Loucy (cell line): ENCODE measurements at regions not wholly inside any gene's neighbourhood (a gene's known extent, or its start where the extent isn't known, plus 50 kb on each side); places are given as distances from the start of the nearest gene placed in this dataset.

Experiments
- H2AFZ ChIP-seq: fragments of 200-600 bp; sonication (generic); 2 replicates; pipeline ENCODE4 v1.6.0; 2016; ENCODE audit warnings: antibody characterized with exemption, mild to moderate bottlenecking, low read length, moderate library complexity
- H3F3A ChIP-seq: fragments of 200-600 bp; 2 replicates; pipeline ENCODE4 v1.6.0; 2016; ENCODE audit warnings: antibody characterized with exemption, low read depth, mild to moderate bottlenecking
- H3K27me3 ChIP-seq: fragments of 200-600 bp; sonication (generic); 2 replicates; pipeline ENCODE4 v1.6.1; 2014; ENCODE audit warnings: low read length, mild to moderate bottlenecking; ENCODE audit not compliant: insufficient read depth, poor library complexity, severe bottlenecking
- H3K36me3 ChIP-seq: fragments of 200-600 bp; sonication (generic); 2 replicates; pipeline ENCODE4 v1.6.1; 2016; ENCODE audit warnings: low read length; ENCODE audit not compliant: insufficient read depth
- H3K4me1 ChIP-seq: fragments of 200-600 bp; sonication (generic); 2 replicates; pipeline ENCODE4 v1.5.1; 2014; ENCODE audit warnings: low read length, mild to moderate bottlenecking; ENCODE audit not compliant: insufficient read depth, poor library complexity, severe bottlenecking
- H3K4me2 ChIP-seq: fragments of 200-600 bp; sonication (generic); 2 replicates; pipeline ENCODE4 v1.6.0; 2014; ENCODE audit warnings: antibody characterized with exemption, low read length, low read depth, mild to moderate bottlenecking; ENCODE audit not compliant: poor library complexity, severe bottlenecking
- H3K4me3 ChIP-seq: fragments of 200-600 bp; sonication (generic); 2 replicates; pipeline ENCODE4 v1.5.1; 2014; ENCODE audit warnings: low read length, mild to moderate bottlenecking, mixed read lengths; ENCODE audit not compliant: poor library complexity, severe bottlenecking
- H3K79me2 ChIP-seq: fragments of 200-600 bp; sonication (generic); 2 replicates; pipeline ENCODE4 v1.6.1; 2014; ENCODE audit warnings: low read length; ENCODE audit not compliant: insufficient read depth
- H3K9ac ChIP-seq: fragments of 200-600 bp; sonication (generic); 2 replicates; pipeline ENCODE4 v1.6.0; 2014; ENCODE audit warnings: mild to moderate bottlenecking, low read depth, low read length, moderate library complexity; ENCODE audit not compliant: poor library complexity, severe bottlenecking
- H3K9me2 ChIP-seq: fragments of 200-600 bp; sonication (generic); replicated peaks from 2 replicates; pipeline ENCODE4 v1.6.1; 2016; ENCODE audit warnings: low read depth, low read length, mixed read lengths
- H3K9me3 ChIP-seq: fragments of 200-600 bp; sonication (generic); 2 replicates; pipeline ENCODE4 v1.6.1; 2014; ENCODE audit warnings: mild to moderate bottlenecking, antibody characterized with exemption, low read length, low read depth; ENCODE audit not compliant: insufficient read depth
- H4K20me1 ChIP-seq: fragments of 200-600 bp; sonication (generic); 2 replicates; pipeline ENCODE4 v1.6.0; 2014; ENCODE audit warnings: antibody characterized with exemption, low read length, mild to moderate bottlenecking; ENCODE audit not compliant: insufficient read depth, poor library complexity, severe bottlenecking
- EZH2phosphoT487 ChIP-seq: fragments of 200-600 bp; IDR thresholded peaks from 2 replicates; pipeline ENCODE4 v1.6.1; 2018; ENCODE audit warnings: antibody characterized with exemption, mild to moderate bottlenecking, moderate library complexity, borderline replicate concordance
- TF ChIP-seq, protein P1 (sequence below): fragments of 200-600 bp; sonication (generic); conservative IDR thresholded peaks from 2 replicates; pipeline ENCODE4 v1.5.1; 2014; ENCODE audit warnings: mild to moderate bottlenecking, antibody characterized with exemption, low read length

DNA sequence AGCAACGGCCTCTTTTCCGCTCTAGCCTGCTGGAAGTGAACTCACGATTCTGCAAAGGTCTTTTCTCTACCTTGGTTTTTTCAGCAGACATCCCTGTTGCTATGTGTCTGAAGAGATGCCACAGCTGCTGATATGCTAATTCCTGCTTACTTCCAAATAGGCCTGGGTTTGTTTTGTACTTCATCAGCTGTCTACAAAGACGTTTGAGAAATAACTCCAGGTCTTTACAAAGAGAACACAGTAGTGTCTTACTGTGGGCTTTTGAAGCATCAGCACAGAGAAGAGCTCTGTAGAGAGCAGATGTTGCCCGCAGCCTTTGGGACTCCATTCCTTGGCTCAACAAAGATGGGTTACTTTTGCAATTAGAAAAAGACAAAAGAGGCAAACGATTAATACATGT, 1366.5 kb downstream of the AACS start:
- Histone ChIP-seq H3K79me2 (no peaks in the 10 kb centered on the region), H3K4me3 (no peak overlapping the region), H3K9me3 (0 out of 2 replicates have a peak, but pooled peaks cover 3% of the 10 kb centered on the region), H3K9ac (no peak overlapping the region), H4K20me1 (no peaks in the 10 kb centered on the region), H3F3A (no peaks in the 10 kb centered on the region), H3K4me2 (no peak overlapping the region), H3K27me3 (no peaks in the 10 kb centered on the region), H3K4me1 (no peaks in the 10 kb centered on the region), H3K9me2 (no peaks in the 10 kb centered on the region), H2AFZ (no peak overlapping the region), H3K36me3 (no peaks in the 10 kb centered on the region)
- no peak for TF ChIP-seq EZH2phosphoT487
- TF ChIP-seq, protein P1, sequence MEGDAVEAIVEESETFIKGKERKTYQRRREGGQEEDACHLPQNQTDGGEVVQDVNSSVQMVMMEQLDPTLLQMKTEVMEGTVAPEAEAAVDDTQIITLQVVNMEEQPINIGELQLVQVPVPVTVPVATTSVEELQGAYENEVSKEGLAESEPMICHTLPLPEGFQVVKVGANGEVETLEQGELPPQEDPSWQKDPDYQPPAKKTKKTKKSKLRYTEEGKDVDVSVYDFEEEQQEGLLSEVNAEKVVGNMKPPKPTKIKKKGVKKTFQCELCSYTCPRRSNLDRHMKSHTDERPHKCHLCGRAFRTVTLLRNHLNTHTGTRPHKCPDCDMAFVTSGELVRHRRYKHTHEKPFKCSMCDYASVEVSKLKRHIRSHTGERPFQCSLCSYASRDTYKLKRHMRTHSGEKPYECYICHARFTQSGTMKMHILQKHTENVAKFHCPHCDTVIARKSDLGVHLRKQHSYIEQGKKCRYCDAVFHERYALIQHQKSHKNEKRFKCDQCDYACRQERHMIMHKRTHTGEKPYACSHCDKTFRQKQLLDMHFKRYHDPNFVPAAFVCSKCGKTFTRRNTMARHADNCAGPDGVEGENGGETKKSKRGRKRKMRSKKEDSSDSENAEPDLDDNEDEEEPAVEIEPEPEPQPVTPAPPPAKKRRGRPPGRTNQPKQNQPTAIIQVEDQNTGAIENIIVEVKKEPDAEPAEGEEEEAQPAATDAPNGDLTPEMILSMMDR: no peak

DNA sequence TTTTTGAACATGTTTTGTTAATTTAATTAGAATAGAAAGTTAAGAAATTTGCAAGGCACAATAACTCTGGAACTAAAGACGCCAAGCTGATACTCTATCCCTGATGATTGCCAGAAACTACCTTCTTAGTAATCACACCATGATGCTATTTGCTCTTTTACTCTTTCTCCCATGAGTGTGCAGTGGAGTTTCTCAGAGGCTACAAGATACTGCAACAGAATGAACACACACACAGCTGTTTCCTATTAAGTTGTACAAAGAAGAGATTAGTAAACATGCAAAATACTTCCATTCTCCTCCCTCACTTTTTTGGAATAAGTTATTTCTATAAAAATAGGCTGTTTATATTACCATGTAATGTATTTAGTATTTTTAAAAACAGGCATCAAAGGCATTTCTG, 1367.5 kb downstream of the AACS start:
- H3K27me3 ChIP-seq: no peaks in the 10 kb centered on the region
- no peaks in the 10 kb centered on the region for H3K79me2 ChIP-seq
- no peak overlapping the region for H2AFZ ChIP-seq
- no peak overlapping the region for H3K4me2 ChIP-seq
- H3K36me3 ChIP-seq: no peaks in the 10 kb centered on the region
- H3K4me3 ChIP-seq: no peak overlapping the region
- no peaks in the 10 kb centered on the region for H4K20me1 ChIP-seq
- no peaks in the 10 kb centered on the region for H3K4me1 ChIP-seq
- H3K9me2 ChIP-seq: no peaks in the 10 kb centered on the region
- no peak overlapping the region for H3K9ac ChIP-seq
- H3F3A ChIP-seq: no peaks in the 10 kb centered on the region
- TF ChIP-seq, protein P1: no peak
- no peak for TF ChIP-seq EZH2phosphoT487
- 0 out of 2 replicates have a peak, but pooled peaks cover 3% of the 10 kb centered on the region for H3K9me3 ChIP-seq

DNA sequence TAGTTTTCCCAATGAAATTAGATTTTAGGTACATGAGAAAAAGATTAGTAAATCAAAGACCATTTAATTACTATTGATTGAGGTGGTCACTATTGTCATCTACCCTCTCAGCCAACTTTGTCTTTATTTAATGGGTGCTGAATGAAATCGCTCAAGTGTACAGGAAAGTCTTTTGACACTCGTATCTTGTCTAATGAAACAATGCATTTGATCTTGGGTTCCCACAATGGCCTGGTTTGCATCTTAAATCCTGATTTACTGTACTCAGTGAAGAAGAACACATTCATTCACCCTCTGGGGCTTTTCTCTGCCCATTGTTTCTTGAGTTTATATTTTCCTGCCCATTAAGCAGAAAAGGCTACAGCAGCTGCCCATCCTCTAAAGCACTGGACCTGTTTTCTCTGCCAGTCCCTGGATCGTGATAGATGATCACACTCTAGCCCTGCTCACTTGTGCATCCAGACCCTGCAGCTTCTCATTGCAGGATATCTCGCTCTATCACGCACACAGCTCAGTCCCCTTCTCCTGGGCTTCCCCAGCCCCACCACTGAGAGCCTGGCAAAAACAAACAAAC, 1369.3 kb downstream of the AACS start:
- no peak for TF ChIP-seq EZH2phosphoT487
- TF ChIP-seq, protein P1: no peak
- Histone ChIP-seq H3K79me2 (no peaks in the 10 kb centered on the region), H3K4me1 (no peaks in the 10 kb centered on the region), H3K9ac (no peak overlapping the region), H4K20me1 (no peaks in the 10 kb centered on the region), H3K4me2 (no peak overlapping the region), H3K27me3 (no peaks in the 10 kb centered on the region), H3K4me3 (no peak overlapping the region), H3F3A (no peaks in the 10 kb centered on the region), H2AFZ (no peak overlapping the region), H3K9me3 (0 out of 2 replicates have a peak, but pooled peaks cover 3% of the 10 kb centered on the region), H3K36me3 (no peaks in the 10 kb centered on the region), H3K9me2 (no peaks in the 10 kb centered on the region)
